Coronary artery (tissue), 2 donors: ENCODE measurements at regions not wholly inside any gene's neighbourhood (a gene's known extent, or its start where the extent isn't known, plus 50 kb on each side); places are given as distances from the start of the nearest gene placed in this dataset.
"Not testable (repeated sequence)": the region's sequence is repeated elsewhere in the genome, so short reads cannot be mapped to it uniquely, and the experiment has no call there.

Experiments
- DNase-seq: peaks from one replicate; pipeline ENCODE4 v3.0.0-alpha.2; 2017; ENCODE audit warnings: low spot score
- H3K27ac ChIP-seq, 2 donors: fragments of 200-600 bp; sonication (generic); one replicate each; pipeline ENCODE4 v1.5.1; 2016 to 2019
- H3K4me3 ChIP-seq: fragments of 200-600 bp; sonication (generic); 2 replicates; pipeline ENCODE4 v1.5.1; 2016; ENCODE audit warnings: mild to moderate bottlenecking, moderate library complexity
- CTCF ChIP-seq: fragments of 200-600 bp; sonication (generic); IDR thresholded peaks from one replicate; pipeline ENCODE4 v1.5.1; 2019; ENCODE audit warnings: antibody characterized with exemption

- no peak for TF ChIP-seq CTCF
- no peak for DNase-seq
- H3K4me3 ChIP-seq = no peak overlapping the region
- H3K27ac ChIP-seq = no peak overlapping the region
Observed at GRCh38 chr12:13417516-13417915, 221.0 kb downstream of the EMP1 start.

DNA sequence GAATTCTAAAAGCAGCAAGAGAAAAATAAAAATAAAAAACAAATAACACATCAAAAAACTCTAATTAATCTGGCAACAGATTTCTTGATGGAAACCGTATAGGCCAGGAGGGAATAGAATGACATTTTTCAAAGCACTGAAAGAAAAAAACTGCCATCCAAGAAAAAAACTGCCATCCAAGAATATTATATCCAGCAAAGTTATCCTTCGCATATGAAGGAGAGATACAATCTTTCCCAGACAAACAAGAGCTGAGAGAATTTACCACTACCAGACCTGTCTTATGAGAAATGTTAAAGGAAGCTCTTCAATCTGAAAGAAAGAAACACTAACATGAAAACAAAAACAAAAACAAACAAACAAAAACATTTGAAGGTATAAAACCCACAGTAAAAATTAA is 214.8 kb downstream of the EMP1 start:
- Histone ChIP-seq H3K27ac (no peak overlapping the region), H3K4me3 (no peak overlapping the region)
- TF ChIP-seq CTCF = no peak
- DNase-seq = no peak

- Histone ChIP-seq H3K4me3 (no peak overlapping the region), H3K27ac (no peak overlapping the region)
- no peak for DNase-seq
- TF ChIP-seq CTCF = no peak
Observed at GRCh38 chr12:13405961-13406703, 209.6 kb downstream of the EMP1 start.

DNA sequence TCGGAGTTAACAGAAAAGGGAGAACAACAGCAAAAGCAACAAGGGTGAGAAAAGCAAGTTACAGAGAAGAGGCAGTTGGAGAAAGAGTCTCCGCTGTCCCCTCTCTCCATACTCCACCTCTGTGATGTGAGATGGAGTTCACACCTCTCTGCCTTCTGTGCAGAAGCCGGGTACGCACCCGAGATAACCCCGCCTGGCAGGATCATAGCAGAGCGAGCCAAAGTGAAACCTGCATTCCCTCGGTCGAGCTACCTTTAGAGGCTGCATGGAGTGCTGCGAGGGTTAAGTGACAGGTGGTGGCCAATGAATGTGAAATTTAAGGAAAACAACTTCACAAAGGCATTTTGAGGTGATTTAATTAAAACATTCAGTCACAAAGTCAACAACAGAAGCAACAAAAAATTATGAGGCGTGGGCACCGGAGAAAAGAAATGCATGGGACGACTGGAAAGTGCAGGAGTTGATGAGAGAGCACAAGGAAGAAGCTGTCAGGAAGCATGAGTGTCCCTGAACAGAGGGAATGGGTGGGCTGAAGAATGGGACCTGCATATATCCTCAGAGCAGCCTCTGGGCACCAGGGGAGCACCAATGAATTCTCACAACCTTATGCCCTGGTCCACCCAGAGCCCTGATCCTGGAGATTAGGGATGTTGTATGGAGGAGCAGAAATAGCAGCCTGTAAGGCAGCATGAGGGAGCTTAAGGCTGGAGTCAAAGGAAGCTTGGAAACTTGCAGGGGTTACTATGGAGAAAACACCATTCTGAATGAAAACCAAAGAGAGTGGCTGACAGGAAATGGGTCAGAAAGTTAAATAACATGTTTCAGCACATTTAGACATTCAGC is 208.3 kb downstream of the EMP1 start:
- Histone ChIP-seq H3K27ac (no peak overlapping the region), H3K4me3 (no peak overlapping the region)
- no peak for TF ChIP-seq CTCF
- DNase-seq = no peak

GRCh38 chr12:13404111-13404628 is 207.6 kb downstream of the EMP1 start:
- DNase-seq = no peak
- no peak overlapping the region for H3K27ac ChIP-seq
- H3K4me3 ChIP-seq = no peak overlapping the region
- TF ChIP-seq CTCF = no peak

DNA sequence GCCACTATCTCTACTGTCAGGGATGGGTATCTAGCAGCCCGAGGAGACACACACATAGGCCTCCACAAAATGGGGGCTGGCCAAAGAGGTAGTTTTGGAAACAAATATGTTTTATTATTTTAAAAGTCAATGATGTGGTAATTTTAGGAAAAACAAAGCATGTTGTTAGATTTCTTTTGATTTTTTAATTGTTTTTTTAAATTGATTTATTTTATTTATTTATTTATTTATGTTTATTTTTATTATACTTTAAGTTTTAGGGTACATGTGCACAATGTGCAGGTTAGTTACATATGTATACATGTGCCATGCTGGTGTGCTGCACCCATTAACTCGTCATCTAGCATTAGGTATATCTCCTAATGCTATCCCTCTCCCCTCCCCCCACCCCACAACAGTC is 194.8 kb downstream of the EMP1 start:
- not testable (repeated sequence) for H3K4me3 ChIP-seq, DNase-seq, H3K27ac ChIP-seq

- no peak for TF ChIP-seq CTCF
- no peak for DNase-seq
- Histone ChIP-seq H3K27ac (peak overlapping the region in 1 of 2 donors; percentile 59), H3K4me3 (no peak overlapping the region)
Observed at GRCh38 chr12:13390918-13391317, 194.4 kb downstream of the EMP1 start.
